ENCODE measurements at regions not wholly inside any gene's neighbourhood (a gene's known extent, or its start where the extent isn't known, plus 50 kb on each side); places are given as distances from the start of the nearest gene placed in this dataset.

DNA sequence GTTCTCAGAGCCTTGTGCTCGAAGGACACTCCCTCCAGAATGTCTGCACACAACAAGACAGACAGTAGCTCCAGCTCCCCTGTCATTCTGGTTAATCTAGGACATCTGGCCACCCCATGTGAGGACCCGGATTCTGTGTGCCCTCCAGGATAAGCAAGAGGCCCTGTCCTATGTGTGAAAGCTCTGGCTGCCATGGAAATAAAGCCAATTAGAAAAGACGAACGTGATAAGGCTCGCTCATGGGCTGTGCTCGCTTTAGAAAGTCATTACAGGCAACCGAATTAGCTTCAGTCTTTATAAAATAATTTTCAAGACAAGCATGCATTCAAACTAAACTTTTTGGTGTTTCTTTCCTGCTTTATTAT is 263.4 kb downstream of the INHBA start (continued):
- TF ChIP-seq TCF7 (IDR thresholded peaks at IDR 0.05; ENCODE audit: borderline replicate concordance) (no peak), BHLHE40 (IDR thresholded peaks at IDR 0.05; ENCODE audit: borderline replicate concordance in 1 of 2, low read depth in 2 of 2, low read length in 1 of 2) (no peak), EED (IDR thresholded peaks at IDR 0.05; ENCODE audit: low read depth) (no peak), MYC (IDR thresholded peaks at IDR 0.05; ENCODE audit: insufficient read depth, insufficient read length, insufficient replicate concordance, low read length, severe bottlenecking) (no peak), ZNF622 (IDR thresholded peaks at IDR 0.05) (no peak), ETV6 (conservative IDR thresholded peaks at IDR 0.05 in 1 of 2, IDR thresholded peaks at IDR 0.05 in 1 of 2; ENCODE audit: borderline replicate concordance in 1 of 2, low read depth in 1 of 2) (no peak), GATAD2B (conservative IDR thresholded peaks at IDR 0.05; ENCODE audit: low read depth) (no peak), RAD21 (IDR thresholded peaks at IDR 0.05; ENCODE audit: insufficient read depth, low read depth, low read length) (no peak), PAX5 (IDR thresholded peaks at IDR 0.05; ENCODE audit: borderline replicate concordance, low read depth, low read length) (no peak)
- TF ChIP-seq, protein P1, sequence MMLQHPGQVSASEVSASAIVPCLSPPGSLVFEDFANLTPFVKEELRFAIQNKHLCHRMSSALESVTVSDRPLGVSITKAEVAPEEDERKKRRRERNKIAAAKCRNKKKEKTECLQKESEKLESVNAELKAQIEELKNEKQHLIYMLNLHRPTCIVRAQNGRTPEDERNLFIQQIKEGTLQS (IDR thresholded peaks at IDR 0.05; ENCODE audit: borderline replicate concordance, extremely low read depth, low read depth, low read length), result no peak
- TF ChIP-seq, protein P2, sequence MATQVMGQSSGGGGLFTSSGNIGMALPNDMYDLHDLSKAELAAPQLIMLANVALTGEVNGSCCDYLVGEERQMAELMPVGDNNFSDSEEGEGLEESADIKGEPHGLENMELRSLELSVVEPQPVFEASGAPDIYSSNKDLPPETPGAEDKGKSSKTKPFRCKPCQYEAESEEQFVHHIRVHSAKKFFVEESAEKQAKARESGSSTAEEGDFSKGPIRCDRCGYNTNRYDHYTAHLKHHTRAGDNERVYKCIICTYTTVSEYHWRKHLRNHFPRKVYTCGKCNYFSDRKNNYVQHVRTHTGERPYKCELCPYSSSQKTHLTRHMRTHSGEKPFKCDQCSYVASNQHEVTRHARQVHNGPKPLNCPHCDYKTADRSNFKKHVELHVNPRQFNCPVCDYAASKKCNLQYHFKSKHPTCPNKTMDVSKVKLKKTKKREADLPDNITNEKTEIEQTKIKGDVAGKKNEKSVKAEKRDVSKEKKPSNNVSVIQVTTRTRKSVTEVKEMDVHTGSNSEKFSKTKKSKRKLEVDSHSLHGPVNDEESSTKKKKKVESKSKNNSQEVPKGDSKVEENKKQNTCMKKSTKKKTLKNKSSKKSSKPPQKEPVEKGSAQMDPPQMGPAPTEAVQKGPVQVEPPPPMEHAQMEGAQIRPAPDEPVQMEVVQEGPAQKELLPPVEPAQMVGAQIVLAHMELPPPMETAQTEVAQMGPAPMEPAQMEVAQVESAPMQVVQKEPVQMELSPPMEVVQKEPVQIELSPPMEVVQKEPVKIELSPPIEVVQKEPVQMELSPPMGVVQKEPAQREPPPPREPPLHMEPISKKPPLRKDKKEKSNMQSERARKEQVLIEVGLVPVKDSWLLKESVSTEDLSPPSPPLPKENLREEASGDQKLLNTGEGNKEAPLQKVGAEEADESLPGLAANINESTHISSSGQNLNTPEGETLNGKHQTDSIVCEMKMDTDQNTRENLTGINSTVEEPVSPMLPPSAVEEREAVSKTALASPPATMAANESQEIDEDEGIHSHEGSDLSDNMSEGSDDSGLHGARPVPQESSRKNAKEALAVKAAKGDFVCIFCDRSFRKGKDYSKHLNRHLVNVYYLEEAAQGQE (IDR thresholded peaks at IDR 0.05; ENCODE audit: low read depth, low read length), result no peak

Data from GM12878 (cell line).